ENCODE measurements at regions not wholly inside any gene's neighbourhood (a gene's known extent, or its start where the extent isn't known, plus 50 kb on each side); places are given as distances from the start of the nearest gene placed in this dataset.

- no peak overlapping the region for H3K4me3 ChIP-seq (ENCODE audit: low read depth, low read length)
- TF ChIP-seq CTCF (conservative IDR thresholded peaks at IDR 0.05; ENCODE audit: low read depth, low read length), result no peak
Measured at GRCh38 chr7:24409431-24410024, 125.5 kb downstream of the NPY start.

GRCh38 chr7:24411226-24411625, 127.2 kb downstream of the NPY start:
- TF ChIP-seq CTCF (conservative IDR thresholded peaks at IDR 0.05; ENCODE audit: low read depth, low read length), result no peak
- H3K4me3 ChIP-seq (ENCODE audit: low read depth, low read length), result no peak overlapping the region
- no peak for DNase-seq (ENCODE audit: low read depth)

More at GRCh38 chr7:24409431-24410024, 125.5 kb downstream of the NPY start:
- DNase-seq (ENCODE audit: low read depth), result no peak

GRCh38 chr7:24417526-24418120, 133.6 kb downstream of the NPY start:
- no peak for DNase-seq (ENCODE audit: low read depth)
- no peak overlapping the region for H3K4me3 ChIP-seq (ENCODE audit: low read depth, low read length)
- no peak for TF ChIP-seq CTCF (conservative IDR thresholded peaks at IDR 0.05; ENCODE audit: low read depth, low read length)

- DNase-seq (ENCODE audit: low read depth), result peak; percentile 9
- TF ChIP-seq CTCF (conservative IDR thresholded peaks at IDR 0.05; ENCODE audit: low read depth, low read length), result no peak
- no peak overlapping the region for H3K4me3 ChIP-seq (ENCODE audit: low read depth, low read length)
Measured at GRCh38 chr7:24419077-24419476, 135.1 kb downstream of the NPY start.

GRCh38 chr7:24419511-24419910, 135.5 kb downstream of the NPY start:
- H3K4me3 ChIP-seq (ENCODE audit: low read depth, low read length), result no peak overlapping the region
- DNase-seq (ENCODE audit: low read depth), result no peak
- no peak for TF ChIP-seq CTCF (conservative IDR thresholded peaks at IDR 0.05; ENCODE audit: low read depth, low read length)

GRCh38 chr7:24422441-24423010, 138.5 kb downstream of the NPY start:
- TF ChIP-seq CTCF (conservative IDR thresholded peaks at IDR 0.05; ENCODE audit: low read depth, low read length), result no peak
- no peak for DNase-seq (ENCODE audit: low read depth)
- no peak overlapping the region for H3K4me3 ChIP-seq (ENCODE audit: low read depth, low read length)

- no peak for TF ChIP-seq CTCF (conservative IDR thresholded peaks at IDR 0.05; ENCODE audit: low read depth, low read length)
- DNase-seq (ENCODE audit: low read depth), result no peak
- no peak overlapping the region for H3K4me3 ChIP-seq (ENCODE audit: low read depth, low read length)
Measured at GRCh38 chr7:24425664-24426063, 141.7 kb downstream of the NPY start.

Data from choroid plexus epithelial cell (primary cell).